Glutamatergic neuron (in vitro differentiated cells): ENCODE measurements at regions not wholly inside any gene's neighbourhood (a gene's known extent, or its start where the extent isn't known, plus 50 kb on each side); places are given as distances from the start of the nearest gene placed in this dataset.

Experiments
- DNase-seq: peaks from one replicate; pipeline ENCODE4 v3.0.0; 2022
- H3K27ac Mint-ChIP-seq: one replicate; pipeline ENCODE4 v1.8.0; 2020; ENCODE audit warnings: mild to moderate bottlenecking, mixed read lengths, inconsistent platforms; ENCODE audit not compliant: unreplicated experiment
- H3K27me3 Mint-ChIP-seq: one replicate; pipeline ENCODE4 v1.8.0; 2020; ENCODE audit warnings: mild to moderate bottlenecking, moderate library complexity, mixed read lengths, inconsistent platforms; ENCODE audit not compliant: unreplicated experiment
- H3K36me3 Mint-ChIP-seq: one replicate; pipeline ENCODE4 v1.8.0; 2020; ENCODE audit warnings: mild to moderate bottlenecking, mixed read lengths, inconsistent platforms; ENCODE audit not compliant: unreplicated experiment
- H3K4me1 Mint-ChIP-seq: one replicate; pipeline ENCODE4 v1.8.0; 2020; ENCODE audit warnings: mild to moderate bottlenecking, low read depth, mixed read lengths, inconsistent platforms; ENCODE audit not compliant: unreplicated experiment
- H3K4me3 Mint-ChIP-seq: one replicate; pipeline ENCODE4 v1.8.0; 2020; ENCODE audit warnings: mild to moderate bottlenecking, mixed read lengths, inconsistent platforms; ENCODE audit not compliant: unreplicated experiment
- H3K9me3 Mint-ChIP-seq: one replicate; pipeline ENCODE4 v1.8.0; 2020; ENCODE audit warnings: mild to moderate bottlenecking, moderate library complexity, mixed read lengths, inconsistent platforms; ENCODE audit not compliant: unreplicated experiment
- TF ChIP-seq, protein P1 (sequence below): fragments of 200-600 bp; sonication (generic); IDR thresholded peaks from one replicate; pipeline ENCODE4 v1.5.0; 2021; ENCODE audit not compliant: partially characterized antibody, unreplicated experiment

DNA sequence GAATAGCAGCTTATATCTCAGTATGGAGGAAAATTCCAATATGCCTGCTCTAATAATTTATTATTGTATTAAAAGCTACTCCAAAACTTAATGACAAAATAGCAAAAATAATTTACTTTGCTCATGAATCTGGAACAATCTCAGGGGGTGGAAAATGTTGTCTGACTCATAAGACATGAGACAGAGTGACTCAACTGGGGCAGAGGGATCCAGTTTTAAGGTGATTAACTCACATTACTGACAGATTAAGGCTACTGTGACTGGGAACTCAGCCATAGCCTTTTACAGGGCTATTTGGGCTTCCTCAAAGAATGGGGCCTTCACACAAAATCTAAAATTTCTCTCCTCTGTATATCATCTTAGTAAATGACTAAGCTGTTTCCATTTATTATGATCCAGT is 1172.9 kb downstream of the CDH12 start:
- Mint-ChIP-seq H3K4me3 (no peak overlapping the region), H3K36me3 (no peaks in the 10 kb centered on the region), H3K4me1 (no peaks in the 10 kb centered on the region), H3K9me3 (no peaks in the 10 kb centered on the region), H3K27ac (no peak overlapping the region), H3K27me3 (peaks cover 2% of the 10 kb centered on the region)
- DNase-seq = no peak
- TF ChIP-seq, protein P1, sequence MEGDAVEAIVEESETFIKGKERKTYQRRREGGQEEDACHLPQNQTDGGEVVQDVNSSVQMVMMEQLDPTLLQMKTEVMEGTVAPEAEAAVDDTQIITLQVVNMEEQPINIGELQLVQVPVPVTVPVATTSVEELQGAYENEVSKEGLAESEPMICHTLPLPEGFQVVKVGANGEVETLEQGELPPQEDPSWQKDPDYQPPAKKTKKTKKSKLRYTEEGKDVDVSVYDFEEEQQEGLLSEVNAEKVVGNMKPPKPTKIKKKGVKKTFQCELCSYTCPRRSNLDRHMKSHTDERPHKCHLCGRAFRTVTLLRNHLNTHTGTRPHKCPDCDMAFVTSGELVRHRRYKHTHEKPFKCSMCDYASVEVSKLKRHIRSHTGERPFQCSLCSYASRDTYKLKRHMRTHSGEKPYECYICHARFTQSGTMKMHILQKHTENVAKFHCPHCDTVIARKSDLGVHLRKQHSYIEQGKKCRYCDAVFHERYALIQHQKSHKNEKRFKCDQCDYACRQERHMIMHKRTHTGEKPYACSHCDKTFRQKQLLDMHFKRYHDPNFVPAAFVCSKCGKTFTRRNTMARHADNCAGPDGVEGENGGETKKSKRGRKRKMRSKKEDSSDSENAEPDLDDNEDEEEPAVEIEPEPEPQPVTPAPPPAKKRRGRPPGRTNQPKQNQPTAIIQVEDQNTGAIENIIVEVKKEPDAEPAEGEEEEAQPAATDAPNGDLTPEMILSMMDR = no peak

DNA sequence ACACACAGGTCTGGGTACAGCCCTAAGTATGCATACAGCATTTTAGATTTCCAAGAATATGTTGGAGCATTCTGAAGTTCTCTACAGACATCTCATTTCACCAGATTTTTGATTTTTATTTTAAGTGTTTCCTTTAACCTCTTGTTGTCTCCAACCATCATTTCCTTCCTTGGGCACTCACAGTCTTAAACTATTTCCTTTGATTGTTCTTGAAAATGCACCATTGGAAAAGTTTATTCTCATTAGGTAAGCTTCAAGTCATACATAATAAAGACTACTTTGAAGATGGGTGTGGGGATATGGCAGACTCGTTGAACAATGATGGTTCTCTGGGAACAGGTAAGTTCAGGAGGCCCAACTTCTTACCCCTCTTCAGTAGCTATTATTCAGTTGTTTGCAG is 1174.6 kb downstream of the CDH12 start:
- DNase-seq = no peak
- Mint-ChIP-seq H3K4me3 (no peak overlapping the region), H3K36me3 (no peaks in the 10 kb centered on the region), H3K27me3 (peaks cover 2% of the 10 kb centered on the region), H3K27ac (no peak overlapping the region), H3K9me3 (no peaks in the 10 kb centered on the region), H3K4me1 (no peaks in the 10 kb centered on the region)
- TF ChIP-seq, protein P1 = no peak

DNA sequence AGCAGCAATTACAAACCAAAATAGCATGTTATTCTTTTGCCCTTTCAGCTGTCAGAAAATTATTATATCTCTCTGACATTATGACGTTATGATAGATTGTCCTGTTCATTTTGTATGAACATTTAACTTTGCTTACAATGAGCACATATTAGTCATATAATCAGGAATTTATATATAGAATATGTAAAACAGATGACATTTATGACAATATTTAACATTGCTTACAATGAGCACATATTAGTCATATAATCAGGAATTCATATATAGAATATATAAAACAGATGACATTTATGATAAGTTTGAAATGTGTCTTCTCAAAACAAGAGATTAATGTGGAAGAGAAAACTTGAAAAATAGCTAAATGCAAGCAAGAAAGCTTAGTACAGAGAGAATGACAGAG is 1180.2 kb downstream of the CDH12 start:
- TF ChIP-seq, protein P1 = no peak

DNA sequence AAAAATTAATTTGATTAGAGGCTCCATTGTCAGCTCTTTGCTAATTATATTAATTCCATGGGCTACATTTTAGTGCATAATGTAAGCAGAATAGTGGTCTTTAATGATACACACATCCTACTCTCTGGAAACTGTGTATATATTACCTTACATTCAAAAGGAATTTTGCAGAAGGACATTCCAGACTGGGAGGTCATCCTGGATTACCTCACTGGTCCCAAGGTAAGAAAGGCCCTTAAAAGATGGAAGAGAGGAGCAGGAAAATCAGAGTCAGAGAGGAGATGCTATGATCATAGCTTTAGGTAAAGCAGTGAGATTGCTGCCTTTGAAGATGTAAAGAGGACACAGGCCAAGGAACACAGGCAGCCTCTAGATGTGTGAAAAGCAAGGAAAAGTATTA is 1180.8 kb downstream of the CDH12 start:
- Mint-ChIP-seq H3K4me3 (no peak overlapping the region), H3K27ac (no peak overlapping the region), H3K9me3 (no peaks in the 10 kb centered on the region), H3K4me1 (no peaks in the 10 kb centered on the region), H3K36me3 (no peaks in the 10 kb centered on the region), H3K27me3 (no peaks in the 10 kb centered on the region)
- TF ChIP-seq, protein P1 = no peak
- no peak for DNase-seq

More for the DNA sequence above, 1180.2 kb downstream of the CDH12 start:
- H3K36me3 Mint-ChIP-seq = no peaks in the 10 kb centered on the region
- no peak for DNase-seq
- H3K9me3 Mint-ChIP-seq = no peaks in the 10 kb centered on the region
- H3K4me3 Mint-ChIP-seq = no peak overlapping the region
- no peaks in the 10 kb centered on the region for H3K4me1 Mint-ChIP-seq
- no peaks in the 10 kb centered on the region for H3K27me3 Mint-ChIP-seq
- no peak overlapping the region for H3K27ac Mint-ChIP-seq

DNA sequence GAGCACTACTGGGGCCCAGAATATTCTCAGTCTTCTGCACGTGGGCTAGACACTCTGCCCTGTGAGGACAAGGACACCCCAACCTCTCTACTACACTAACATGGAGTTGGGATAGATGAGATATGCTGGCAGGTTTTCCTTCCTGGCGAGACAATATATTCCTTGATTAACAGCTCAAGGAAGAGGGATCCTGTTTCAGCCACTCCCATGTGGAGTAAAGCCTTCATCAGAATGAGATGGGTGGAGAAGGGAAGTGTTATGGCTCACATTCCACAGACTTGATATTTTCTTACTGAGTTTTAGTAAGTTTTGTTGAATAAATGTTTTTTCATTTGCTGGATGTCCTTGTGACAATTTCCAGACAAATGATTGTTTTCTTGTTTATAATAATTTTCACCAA is 1187.6 kb downstream of the CDH12 start:
- Mint-ChIP-seq H3K27me3 (no peaks in the 10 kb centered on the region), H3K9me3 (no peaks in the 10 kb centered on the region), H3K27ac (no peak overlapping the region), H3K4me1 (no peaks in the 10 kb centered on the region), H3K36me3 (no peaks in the 10 kb centered on the region), H3K4me3 (no peak overlapping the region)
- DNase-seq = no peak
- TF ChIP-seq, protein P1 = no peak
